ACC112 (cell line): ENCODE measurements at regions not wholly inside any gene's neighbourhood (a gene's known extent, or its start where the extent isn't known, plus 50 kb on each side); places are given as distances from the start of the nearest gene placed in this dataset.

ENCODE experiments used
- H2AFZ ChIP-seq: fragments of 200-600 bp; sonication (generic); one replicate; pipeline ENCODE4 v1.6.0; 2017; ENCODE audit warnings: antibody characterized with exemption, low read length; ENCODE audit not compliant: unreplicated experiment
- H3K27ac ChIP-seq: fragments of 200-600 bp; sonication (generic); 2 replicates; pipeline ENCODE4 v1.5.1; 2014; ENCODE audit warnings: low read depth, mild to moderate bottlenecking, antibody characterized with exemption, low read length, moderate library complexity
- H3K27me3 ChIP-seq: fragments of 200-600 bp; sonication (generic); 2 replicates; pipeline ENCODE4 v1.6.1; 2014; ENCODE audit warnings: mild to moderate bottlenecking, antibody characterized with exemption, low read length, moderate library complexity, mixed read lengths; ENCODE audit not compliant: insufficient read depth
- H3K36me3 ChIP-seq: fragments of 200-600 bp; sonication (generic); 2 replicates; pipeline ENCODE4 v1.6.1; 2016; ENCODE audit warnings: mild to moderate bottlenecking, antibody characterized with exemption, low read length, moderate library complexity, mixed read lengths; ENCODE audit not compliant: insufficient read depth
- H3K4me1 ChIP-seq: fragments of 200-600 bp; sonication (generic); one replicate; pipeline ENCODE4 v1.6.1; 2016; ENCODE audit warnings: low read length, mixed read lengths; ENCODE audit not compliant: insufficient read depth, unreplicated experiment, control insufficient read depth
- H3K4me3 ChIP-seq: fragments of 200-600 bp; sonication (generic); 2 replicates; pipeline ENCODE4 v1.5.1; 2014; ENCODE audit warnings: mild to moderate bottlenecking, low read depth, low read length
- H3K79me2 ChIP-seq: fragments of 200-600 bp; sonication (generic); one replicate; pipeline ENCODE4 v1.6.0; 2016; ENCODE audit warnings: low read length; ENCODE audit not compliant: control insufficient read depth, unreplicated experiment, insufficient read depth

DNA sequence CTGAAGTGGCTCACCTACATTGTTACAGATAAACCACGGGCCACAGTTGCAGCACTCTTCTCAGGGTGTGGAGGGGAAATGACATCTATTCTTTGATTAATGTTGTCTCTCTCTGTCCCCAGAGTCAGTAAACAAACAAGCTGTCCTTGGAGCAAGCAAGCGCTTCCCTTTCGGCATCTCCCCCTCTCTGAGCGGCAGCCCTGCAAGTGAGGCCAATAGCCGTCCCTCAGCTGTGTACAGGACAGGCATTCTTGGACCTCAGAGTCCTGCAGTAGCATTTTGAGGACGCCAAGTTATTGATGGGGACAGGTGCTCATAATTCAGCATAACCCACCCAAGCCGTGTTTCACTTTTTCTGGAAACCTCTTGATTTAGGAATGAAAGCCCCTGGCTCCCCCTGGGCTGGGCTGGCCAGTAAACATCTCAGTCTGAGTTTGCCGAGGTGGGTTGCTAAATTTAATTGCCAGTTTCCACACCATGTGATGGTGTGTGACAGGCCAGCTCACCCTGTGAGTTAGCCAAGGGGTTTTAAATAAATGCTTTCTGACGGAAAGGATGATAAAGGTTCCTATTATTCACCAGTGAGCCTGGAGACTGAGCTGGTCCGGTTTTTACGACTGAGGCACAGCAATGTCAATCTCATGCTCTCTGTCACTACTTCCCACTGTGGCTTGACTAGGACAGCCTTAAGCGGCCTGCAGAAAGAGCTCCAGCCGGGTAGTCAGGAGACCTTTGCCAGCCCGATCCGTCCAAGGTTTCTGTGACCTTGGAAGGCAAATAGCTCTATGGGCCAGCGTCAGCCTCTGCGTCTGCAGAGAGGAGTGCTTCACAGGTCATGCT lies 214.8 kb upstream of the RREB1 start:
- H3K4me3 ChIP-seq: no peak overlapping the region
- no peaks in the 10 kb centered on the region for H3K4me1 ChIP-seq
- no peaks in the 10 kb centered on the region for H3K36me3 ChIP-seq
- no peak overlapping the region for H3K27ac ChIP-seq
- peaks cover 18% of the 10 kb centered on the region; the same call in 1 of the 2 replicates for H3K27me3 ChIP-seq
- no peak overlapping the region for H2AFZ ChIP-seq
- no peaks in the 10 kb centered on the region for H3K79me2 ChIP-seq

DNA sequence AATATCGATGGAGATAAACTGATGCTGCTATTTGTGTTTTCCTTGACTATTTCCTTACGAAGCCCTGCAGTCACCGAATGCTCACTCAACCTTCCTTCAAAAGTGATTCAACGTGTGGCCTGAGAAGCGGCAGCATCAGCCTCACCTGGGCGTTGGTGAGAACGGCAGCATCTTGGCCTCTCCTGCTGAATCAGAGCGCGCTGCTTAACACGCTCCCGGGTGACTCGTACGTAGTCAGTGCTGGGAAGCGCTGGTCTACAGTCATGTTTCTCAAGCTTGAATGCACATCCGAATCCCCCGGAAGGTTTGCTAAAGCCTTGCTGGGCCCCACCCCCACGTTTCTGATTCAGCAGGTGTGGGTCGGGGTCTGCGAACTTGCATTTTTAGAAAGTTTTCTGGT lies 214.1 kb upstream of the RREB1 start:
- no peaks in the 10 kb centered on the region for H3K36me3 ChIP-seq
- no peaks in the 10 kb centered on the region for H3K79me2 ChIP-seq
- H3K27me3 ChIP-seq: peaks cover 22% of the 10 kb centered on the region; the same call in 1 of the 2 replicates
- H3K4me3 ChIP-seq: no peak overlapping the region
- no peak overlapping the region for H3K27ac ChIP-seq
- no peaks in the 10 kb centered on the region for H3K4me1 ChIP-seq
- no peak overlapping the region for H2AFZ ChIP-seq

DNA sequence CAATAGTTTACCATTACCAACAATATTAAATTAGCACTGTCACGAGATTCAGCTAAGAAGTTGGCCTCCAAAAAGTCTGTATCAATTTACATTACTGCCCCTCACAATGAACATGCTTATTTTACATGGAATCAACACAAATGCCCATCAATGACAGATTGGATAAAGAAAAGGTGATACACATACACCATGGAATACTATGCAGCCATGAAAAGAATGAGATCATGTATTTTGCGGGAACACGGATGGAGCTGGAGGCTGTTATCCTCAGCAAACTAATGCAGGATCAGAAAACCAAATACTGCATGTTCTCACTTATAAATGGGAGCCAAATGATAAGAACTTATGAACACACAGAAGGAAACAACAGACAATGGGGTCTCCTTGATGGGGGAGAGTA lies 211.8 kb upstream of the RREB1 start:
- Histone ChIP-seq H3K4me1 (no peaks in the 10 kb centered on the region), H3K79me2 (no peaks in the 10 kb centered on the region)

DNA sequence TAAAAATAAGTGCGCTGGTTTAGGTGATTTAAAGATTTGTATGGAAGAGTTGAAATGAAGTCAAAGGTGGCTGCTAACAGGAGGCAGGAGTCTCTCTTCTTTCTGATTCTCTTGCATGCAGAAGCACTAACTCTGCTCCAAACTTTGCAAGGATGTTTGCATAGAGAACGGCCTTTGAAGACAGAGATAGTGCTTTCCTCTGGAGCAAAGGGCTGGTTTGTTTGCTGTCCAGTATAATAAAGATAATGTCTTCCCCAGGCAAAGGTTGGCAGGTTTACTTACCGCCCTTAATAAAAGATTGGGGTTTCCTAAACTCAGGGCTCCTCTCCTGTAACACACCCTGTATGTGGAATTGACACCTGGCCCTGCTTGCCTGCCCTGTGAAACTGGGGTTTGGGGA lies 210.6 kb upstream of the RREB1 start:
- Histone ChIP-seq H2AFZ (no peak overlapping the region), H3K4me1 (no peaks in the 10 kb centered on the region), H3K27ac (no peak overlapping the region), H3K4me3 (no peak overlapping the region), H3K27me3 (peaks cover 35% of the 10 kb centered on the region), H3K36me3 (no peaks in the 10 kb centered on the region), H3K79me2 (no peaks in the 10 kb centered on the region)

More for the DNA sequence above, 211.8 kb upstream of the RREB1 start:
- Histone ChIP-seq H3K27me3 (peaks cover 28% of the 10 kb centered on the region; the same call in 1 of the 2 replicates), H3K27ac (no peak overlapping the region), H3K36me3 (no peaks in the 10 kb centered on the region), H2AFZ (no peak overlapping the region), H3K4me3 (no peak overlapping the region)

- H3K27me3 ChIP-seq: peaks cover 45% of the 10 kb centered on the region
- H3K4me3 ChIP-seq: no peak overlapping the region
- H3K36me3 ChIP-seq: no peaks in the 10 kb centered on the region
- H3K4me1 ChIP-seq: no peaks in the 10 kb centered on the region
- H3K27ac ChIP-seq: no peak overlapping the region
- H3K79me2 ChIP-seq: no peaks in the 10 kb centered on the region
- no peak overlapping the region for H2AFZ ChIP-seq
Measured at GRCh38 chr6:6900569-6901204, 207.1 kb upstream of the RREB1 start.

DNA sequence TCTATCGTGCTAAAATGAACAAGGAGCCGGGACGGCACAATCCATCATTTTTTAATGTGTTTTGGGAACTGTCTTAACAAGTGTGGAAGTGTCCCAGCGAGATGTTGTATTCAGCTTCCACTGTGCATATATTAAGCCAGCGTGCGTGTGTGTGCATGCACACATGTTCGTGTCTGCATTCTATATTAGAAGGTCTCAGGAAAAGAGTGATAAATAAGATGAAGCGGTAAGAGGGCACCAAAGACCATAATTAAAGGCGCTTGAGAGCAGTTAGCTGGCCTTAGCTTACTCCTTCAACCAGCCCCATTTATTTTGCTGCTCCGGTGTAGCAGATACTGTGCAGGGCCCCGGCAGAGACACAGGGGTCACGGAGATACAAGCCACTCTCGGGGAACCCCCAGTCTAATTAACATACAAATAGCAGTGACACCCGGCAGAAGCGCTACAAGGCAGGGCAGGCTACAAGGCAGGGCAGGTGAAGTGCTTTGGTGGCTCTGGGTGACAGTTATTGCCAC lies 206.5 kb upstream of the RREB1 start:
- no peak overlapping the region for H3K4me3 ChIP-seq
- H3K27ac ChIP-seq: no peak overlapping the region
- H3K27me3 ChIP-seq: peaks cover 40% of the 10 kb centered on the region
- H3K36me3 ChIP-seq: no peaks in the 10 kb centered on the region
- no peaks in the 10 kb centered on the region for H3K4me1 ChIP-seq
- H3K79me2 ChIP-seq: no peaks in the 10 kb centered on the region
- no peak overlapping the region for H2AFZ ChIP-seq

DNA sequence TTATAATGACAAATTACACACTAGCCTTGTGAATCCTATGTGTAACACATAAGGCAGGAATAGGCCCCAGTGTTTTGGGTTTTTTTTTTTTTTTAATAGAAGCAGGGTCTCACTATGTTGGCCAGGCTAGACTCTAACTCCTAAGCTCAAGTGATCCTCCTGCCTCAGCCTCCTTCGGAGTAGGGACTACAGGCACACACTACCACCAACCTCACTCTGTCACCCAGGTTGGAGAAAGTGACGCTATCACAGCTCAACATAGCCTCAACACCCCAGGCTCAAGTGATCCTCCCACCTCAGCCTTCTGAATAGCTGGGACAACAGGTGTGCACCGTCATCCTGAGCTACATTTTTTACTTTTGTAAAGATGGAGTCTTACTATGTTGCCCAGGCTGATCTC lies 205.8 kb upstream of the RREB1 start:
- no peaks in the 10 kb centered on the region for H3K36me3 ChIP-seq
- H3K79me2 ChIP-seq: no peaks in the 10 kb centered on the region
- no peaks in the 10 kb centered on the region for H3K4me1 ChIP-seq
- no peak overlapping the region for H3K27ac ChIP-seq
- peaks cover 39% of the 10 kb centered on the region for H3K27me3 ChIP-seq
- H2AFZ ChIP-seq: no peak overlapping the region
- H3K4me3 ChIP-seq: no peak overlapping the region

- H3K4me1 ChIP-seq: no peaks in the 10 kb centered on the region
- peaks cover 20% of the 10 kb centered on the region for H3K27me3 ChIP-seq
- no peak overlapping the region for H3K27ac ChIP-seq
- H3K4me3 ChIP-seq: no peak overlapping the region
- H3K79me2 ChIP-seq: no peaks in the 10 kb centered on the region
- no peaks in the 10 kb centered on the region for H3K36me3 ChIP-seq
- H2AFZ ChIP-seq: no peak overlapping the region
Measured at GRCh38 chr6:6905961-6906518, 201.7 kb upstream of the RREB1 start.

DNA sequence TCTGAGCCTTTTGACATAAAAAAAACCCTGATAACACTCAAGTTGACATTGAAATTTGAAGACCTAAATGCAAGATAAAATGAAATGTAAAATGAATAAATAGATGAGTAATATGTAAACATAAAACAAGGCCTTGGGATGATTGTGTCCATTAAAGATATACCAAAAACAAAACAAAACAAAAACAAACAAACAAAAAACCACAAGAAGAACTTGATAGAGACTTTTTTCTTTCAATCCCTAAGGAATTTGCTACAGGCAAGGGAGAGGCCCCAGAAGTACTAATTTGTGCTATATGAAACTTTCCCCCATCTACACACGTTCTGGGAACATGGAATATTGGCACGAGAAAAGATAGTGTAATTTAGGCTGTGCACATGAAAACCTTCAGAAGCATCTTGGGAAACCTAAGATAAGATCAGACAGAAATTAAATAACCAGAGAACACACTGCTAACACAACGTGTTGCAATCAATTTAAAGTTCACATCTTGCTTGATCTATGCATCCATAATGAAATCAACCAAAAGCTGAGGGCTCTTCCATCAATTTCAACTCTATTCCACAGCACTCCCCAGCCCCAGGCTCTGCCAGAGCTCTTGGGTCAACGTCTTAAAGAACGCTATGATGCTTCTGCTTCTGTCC lies 201.1 kb upstream of the RREB1 start:
- no peaks in the 10 kb centered on the region for H3K36me3 ChIP-seq
- H3K27me3 ChIP-seq: peaks cover 15% of the 10 kb centered on the region
- no peaks in the 10 kb centered on the region for H3K4me1 ChIP-seq
- no peak overlapping the region for H3K27ac ChIP-seq
- no peaks in the 10 kb centered on the region for H3K79me2 ChIP-seq
- H2AFZ ChIP-seq: no peak overlapping the region
- no peak overlapping the region for H3K4me3 ChIP-seq

DNA sequence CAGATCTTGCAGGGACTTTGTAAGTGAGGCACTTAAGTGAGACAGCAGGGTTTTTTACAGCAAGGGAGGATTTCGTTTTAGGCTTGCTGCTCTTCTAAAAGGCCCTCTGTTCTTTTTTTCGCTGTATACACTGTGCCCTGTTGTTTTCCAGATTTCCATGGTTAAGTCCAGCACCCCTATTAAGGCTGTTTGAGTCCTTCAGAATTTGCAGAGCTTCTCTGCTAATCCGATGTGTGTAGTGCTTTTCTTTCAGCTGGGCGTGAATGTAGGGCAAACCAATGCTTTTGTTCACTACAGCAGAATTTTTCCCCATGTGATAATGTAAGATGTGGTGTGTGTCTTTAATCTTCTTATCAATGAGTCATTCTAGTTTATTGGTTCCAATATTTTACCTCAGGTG lies 200.5 kb upstream of the RREB1 start:
- no peak overlapping the region for H2AFZ ChIP-seq

More for the DNA sequence above, 200.5 kb upstream of the RREB1 start:
- H3K36me3 ChIP-seq: no peaks in the 10 kb centered on the region
- no peaks in the 10 kb centered on the region for H3K4me1 ChIP-seq
- no peak overlapping the region for H3K4me3 ChIP-seq
- H3K27me3 ChIP-seq: peaks cover 13% of the 10 kb centered on the region
- no peaks in the 10 kb centered on the region for H3K79me2 ChIP-seq
- no peak overlapping the region for H3K27ac ChIP-seq
